PC-3 (cell line): ENCODE measurements at regions not wholly inside any gene's neighbourhood (a gene's known extent, or its start where the extent isn't known, plus 50 kb on each side); places are given as distances from the start of the nearest gene placed in this dataset.

ENCODE experiments used
- CTCF ChIP-seq: fragments of 300-600 bp; sonication (generic); conservative IDR thresholded peaks from 2 replicates; pipeline ENCODE4 v1.5.1; 2017; ENCODE audit warnings: antibody characterized with exemption, low read depth, mild to moderate bottlenecking, low read length
- EZH2 ChIP-seq: fragments of 300-600 bp; sonication (generic); IDR thresholded peaks from one replicate; pipeline ENCODE4 v1.6.1; 2017; ENCODE audit warnings: antibody characterized with exemption, mild to moderate bottlenecking, low read length; ENCODE audit not compliant: unreplicated experiment
- EZH2phosphoT487 ChIP-seq: fragments of 300-600 bp; sonication (generic); IDR thresholded peaks from 2 replicates; pipeline ENCODE4 v1.6.1; 2018; ENCODE audit warnings: mild to moderate bottlenecking, antibody characterized with exemption, low read length, borderline replicate concordance

- TF ChIP-seq CTCF = no peak
- TF ChIP-seq EZH2 = no peak
- no peak for TF ChIP-seq EZH2phosphoT487
These were observed 179.8 kb downstream of the FOXO1 start for GRCh38 chr13:40486518-40487163.
